H9 (cell line): ENCODE measurements at regions not wholly inside any gene's neighbourhood (a gene's known extent, or its start where the extent isn't known, plus 50 kb on each side); places are given as distances from the start of the nearest gene placed in this dataset.

Source experiments
- DNase-seq: peaks from one replicate; pipeline ENCODE4 v3.0.0-alpha.2; 2017
- H2AFZ ChIP-seq: one replicate; pipeline ENCODE4 v1.6.1; 2013; ENCODE audit warnings: mild to moderate bottlenecking, low read length, control low read depth, moderate library complexity
- H2AK5ac ChIP-seq: 2 replicates; pipeline ENCODE4 v1.6.1; 2013; ENCODE audit warnings: low read length, control low read depth, mixed read lengths; ENCODE audit not compliant: insufficient read length
- H2BK120ac ChIP-seq: one replicate; pipeline ENCODE4 v1.6.1; 2013; ENCODE audit warnings: low read depth, mild to moderate bottlenecking, low read length, control low read depth, inconsistent platforms; ENCODE audit not compliant: poor library complexity, severe bottlenecking
- H2BK12ac ChIP-seq: 2 replicates; pipeline ENCODE4 v1.6.1; 2013; ENCODE audit warnings: low read length, control low read depth, mixed read lengths, low read depth; ENCODE audit not compliant: insufficient read length
- H2BK15ac ChIP-seq: 2 replicates; pipeline ENCODE4 v1.6.1; 2013; ENCODE audit warnings: low read depth, low read length, control low read depth
- H2BK20ac ChIP-seq: one replicate; pipeline ENCODE4 v1.6.1; 2013; ENCODE audit warnings: low read depth, mild to moderate bottlenecking, low read length, control low read depth, inconsistent platforms; ENCODE audit not compliant: poor library complexity, severe bottlenecking
- H2BK5ac ChIP-seq: 2 replicates; pipeline ENCODE4 v1.6.1; 2013; ENCODE audit warnings: low read length, control low read depth, mixed read lengths; ENCODE audit not compliant: insufficient read length
- H3K14ac ChIP-seq: 2 replicates; pipeline ENCODE4 v1.6.1; 2013; ENCODE audit warnings: low read length, control low read depth; ENCODE audit not compliant: insufficient read depth
- H3K18ac ChIP-seq: 2 replicates; pipeline ENCODE4 v1.6.1; 2013; ENCODE audit warnings: low read depth, mild to moderate bottlenecking, mixed read lengths, low read length, control low read depth; ENCODE audit not compliant: insufficient read length
- H3K23ac ChIP-seq: 2 replicates; pipeline ENCODE4 v1.6.1; 2013; ENCODE audit warnings: low read length, control low read depth, mixed read lengths, low read depth; ENCODE audit not compliant: insufficient read length
- H3K23me2 ChIP-seq: 2 replicates; pipeline ENCODE4 v1.6.1; 2013; ENCODE audit warnings: low read depth, mild to moderate bottlenecking, mixed read lengths, low read length, control low read depth; ENCODE audit not compliant: insufficient read length, poor library complexity, severe bottlenecking
- H3K27ac ChIP-seq: 2 replicates; pipeline ENCODE4 v1.5.1; 2013; ENCODE audit warnings: low read length, control low read depth, mixed read lengths, low read depth; ENCODE audit not compliant: insufficient read length
- H3K27me3 ChIP-seq: 2 replicates; pipeline ENCODE4 v1.6.1; 2013; ENCODE audit warnings: low read length, control low read depth, inconsistent platforms; ENCODE audit not compliant: insufficient read depth
- H3K4ac ChIP-seq: 2 replicates; pipeline ENCODE4 v1.6.1; 2013; ENCODE audit warnings: low read depth, mild to moderate bottlenecking, control low read depth, inconsistent platforms, low read length, moderate library complexity
- H3K4me1 ChIP-seq: 2 replicates; pipeline ENCODE4 v1.6.1; 2013; ENCODE audit warnings: low read length, control low read depth, inconsistent platforms; ENCODE audit not compliant: insufficient read depth
- H3K4me2 ChIP-seq: 2 replicates; pipeline ENCODE4 v1.6.1; 2013; ENCODE audit warnings: low read length, control low read depth, mixed read lengths; ENCODE audit not compliant: insufficient read length, insufficient read depth
- H3K56ac ChIP-seq: 2 replicates; pipeline ENCODE4 v1.6.1; 2013; ENCODE audit warnings: low read depth, mild to moderate bottlenecking, mixed read lengths, low read length, control low read depth; ENCODE audit not compliant: insufficient read length
- H3K79me1 ChIP-seq: 2 replicates; pipeline ENCODE4 v1.6.1; 2013; ENCODE audit warnings: low read depth, mild to moderate bottlenecking, moderate library complexity, low read length, control low read depth, inconsistent platforms; ENCODE audit not compliant: insufficient read depth, poor library complexity, severe bottlenecking
- H3K79me2 ChIP-seq: 2 replicates; pipeline ENCODE4 v1.6.1; 2013; ENCODE audit warnings: low read length, control low read depth, inconsistent platforms; ENCODE audit not compliant: insufficient read depth
- H3K9ac ChIP-seq: 2 replicates; pipeline ENCODE4 v1.6.1; 2013; ENCODE audit warnings: low read length, control low read depth, mixed read lengths; ENCODE audit not compliant: insufficient read length; ENCODE audit errors: extremely low read depth
- H3K9me3 ChIP-seq: one replicate; pipeline ENCODE4 v1.6.1; 2013; ENCODE audit warnings: low read depth, low read length, inconsistent platforms; ENCODE audit not compliant: control insufficient read depth
- H3T11ph ChIP-seq: one replicate; pipeline ENCODE4 v1.6.1; 2013; ENCODE audit warnings: mild to moderate bottlenecking, low read length, control low read depth, inconsistent platforms
- H4K20me1 ChIP-seq: one replicate; pipeline ENCODE4 v1.6.1; 2013; ENCODE audit not compliant: control insufficient read depth, insufficient read length, insufficient read depth
- H4K5ac ChIP-seq: 2 replicates; pipeline ENCODE4 v1.6.1; 2013; ENCODE audit warnings: low read depth, mild to moderate bottlenecking, mixed read lengths, low read length, control low read depth; ENCODE audit not compliant: insufficient read length
- H4K8ac ChIP-seq: replicated peaks from 2 replicates; pipeline ENCODE4 v1.6.1; 2013; ENCODE audit warnings: low read length, control low read depth, mixed read lengths, low read depth; ENCODE audit not compliant: insufficient read length
- H4K91ac ChIP-seq: 2 replicates; pipeline ENCODE4 v1.6.1; 2013; ENCODE audit warnings: low read depth, mild to moderate bottlenecking, moderate library complexity, mixed read lengths, low read length, control low read depth; ENCODE audit not compliant: insufficient read length
- H3K27ac Mint-ChIP-seq, 3 experiments: 2 replicates in 2 of 3; 3 replicates in 1 of 3; pipeline ENCODE4 v1.8.0; 2020 to 2021; ENCODE audit warnings: mixed read lengths in 3 of 3, mild to moderate bottlenecking in 1 of 3, moderate library complexity in 1 of 3
- H3K27me3 Mint-ChIP-seq: 2 replicates; pipeline ENCODE4 v1.8.0; 2021; ENCODE audit warnings: low read depth, mild to moderate bottlenecking, moderate library complexity, mixed read lengths
- H3K36me3 Mint-ChIP-seq, 3 experiments: 2 replicates in 2 of 3; 3 replicates in 1 of 3; pipeline ENCODE4 v1.8.0; 2020 to 2021; ENCODE audit warnings: low read depth in 3 of 3, mixed read lengths in 3 of 3; ENCODE audit not compliant: insufficient read depth in 1 of 3
- H3K4me1 Mint-ChIP-seq, 2 experiments: 2 replicates each; pipeline ENCODE4 v1.8.0; 2020; ENCODE audit warnings: mixed read lengths in 2 of 2
- H3K4me3 Mint-ChIP-seq, 2 experiments: 2 replicates in 1 of 2; 3 replicates in 1 of 2; pipeline ENCODE4 v1.8.0; 2020 to 2021; ENCODE audit warnings: mild to moderate bottlenecking in 2 of 2, mixed read lengths in 2 of 2, moderate library complexity in 1 of 2
- H3K9me3 Mint-ChIP-seq, 2 experiments: 2 replicates in 1 of 2; 3 replicates in 1 of 2; pipeline ENCODE4 v1.8.0; 2020; ENCODE audit warnings: mild to moderate bottlenecking in 2 of 2, mixed read lengths in 2 of 2, moderate library complexity in 1 of 2
- WGBS: extraction: QIAGEN DNeasy Blood & Tissue Kit; methylation state at CpG from one replicate; pipeline ENCODE4 v1.1.7; 2013; ENCODE audit warnings: missing lambda C conversion rate, low lambda C conversion rate, mixed read lengths; ENCODE audit not compliant: insufficient read length; ENCODE audit errors: extremely low coverage; 5-methylcytosine and 5-hydroxymethylcytosine counted together
- TF ChIP-seq, protein P1 (sequence below): fragments of 200-600 bp; sonication (generic); conservative IDR thresholded peaks from 3 replicates; pipeline ENCODE4 v1.8.0; 2021; ENCODE audit warnings: antibody characterized with exemption, mild to moderate bottlenecking

DNA sequence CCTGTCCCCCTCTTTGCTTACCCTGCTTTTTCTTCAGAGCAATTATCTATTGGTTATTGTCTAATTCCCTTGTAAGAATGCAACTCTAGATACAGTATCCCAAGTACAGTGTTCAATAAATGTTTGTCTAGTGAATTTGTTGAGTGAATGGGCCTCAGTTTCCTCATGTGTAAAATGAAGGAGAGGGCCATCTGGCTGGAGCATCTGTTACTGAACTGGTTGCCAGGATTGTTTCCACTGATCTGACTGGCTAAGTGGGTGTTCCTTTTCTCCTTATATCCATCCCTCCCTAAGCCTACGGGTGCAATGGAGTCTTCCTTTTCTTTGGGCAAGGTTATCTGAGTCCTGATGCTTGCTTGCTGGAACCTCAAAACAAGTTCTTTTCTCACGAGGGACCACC lies 185.2 kb upstream of the RPS6KA3 start:
- Histone ChIP-seq H2BK15ac (no peak overlapping the region), H3K18ac (no peak overlapping the region), H3K14ac (no peak overlapping the region), H3K79me1 (no peaks in the 10 kb centered on the region), H3K27me3 (no peaks in the 10 kb centered on the region), H3K4me1 (no peaks in the 10 kb centered on the region), H3K4me2 (no peak overlapping the region), H3K56ac (no peak overlapping the region), H2BK12ac (no peak overlapping the region), H2BK5ac (no peak overlapping the region), H3K23me2 (no peaks in the 10 kb centered on the region), H3K9ac (no peak overlapping the region), H2BK120ac (no peak overlapping the region), H3K23ac (no peak overlapping the region), H2AK5ac (no peak overlapping the region), H3K4ac (no peak overlapping the region), H4K5ac (no peak overlapping the region), H3K27ac (no peak overlapping the region), H4K91ac (no peak overlapping the region), H2BK20ac (no peak overlapping the region), H3T11ph (no peak overlapping the region), H2AFZ (no peak overlapping the region), H4K20me1 (no peaks in the 10 kb centered on the region), H3K79me2 (no peaks in the 10 kb centered on the region), H3K9me3 (peaks cover 21% of the 10 kb centered on the region), H4K8ac (no peak overlapping the region)
- Mint-ChIP-seq H3K27me3 (peaks cover 4% of the 10 kb centered on the region), H3K4me1 (no peaks in the 10 kb centered on the region), H3K27ac (no peak overlapping the region), H3K36me3 (peaks cover 0 to 4% (median 4%) of the 10 kb centered on the region in 3 experiments; a peak in 3 of 7 replicates), H3K4me3 (no peak overlapping the region), H3K9me3 (peaks cover 56 to 59% of the 10 kb centered on the region in 2 experiments)
- no CpG with 5 or more reads among the region's 2 CpGs for WGBS
- DNase-seq = no peak
- TF ChIP-seq, protein P1, sequence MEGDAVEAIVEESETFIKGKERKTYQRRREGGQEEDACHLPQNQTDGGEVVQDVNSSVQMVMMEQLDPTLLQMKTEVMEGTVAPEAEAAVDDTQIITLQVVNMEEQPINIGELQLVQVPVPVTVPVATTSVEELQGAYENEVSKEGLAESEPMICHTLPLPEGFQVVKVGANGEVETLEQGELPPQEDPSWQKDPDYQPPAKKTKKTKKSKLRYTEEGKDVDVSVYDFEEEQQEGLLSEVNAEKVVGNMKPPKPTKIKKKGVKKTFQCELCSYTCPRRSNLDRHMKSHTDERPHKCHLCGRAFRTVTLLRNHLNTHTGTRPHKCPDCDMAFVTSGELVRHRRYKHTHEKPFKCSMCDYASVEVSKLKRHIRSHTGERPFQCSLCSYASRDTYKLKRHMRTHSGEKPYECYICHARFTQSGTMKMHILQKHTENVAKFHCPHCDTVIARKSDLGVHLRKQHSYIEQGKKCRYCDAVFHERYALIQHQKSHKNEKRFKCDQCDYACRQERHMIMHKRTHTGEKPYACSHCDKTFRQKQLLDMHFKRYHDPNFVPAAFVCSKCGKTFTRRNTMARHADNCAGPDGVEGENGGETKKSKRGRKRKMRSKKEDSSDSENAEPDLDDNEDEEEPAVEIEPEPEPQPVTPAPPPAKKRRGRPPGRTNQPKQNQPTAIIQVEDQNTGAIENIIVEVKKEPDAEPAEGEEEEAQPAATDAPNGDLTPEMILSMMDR = no peak
